Immature natural killer cell (primary cell): ENCODE measurements at regions not wholly inside any gene's neighbourhood (a gene's known extent, or its start where the extent isn't known, plus 50 kb on each side); places are given as distances from the start of the nearest gene placed in this dataset.

ENCODE experiments used
- DNase-seq, 3 donors: peaks; one replicate each; pipeline ENCODE4 v3.0.0; 2022; ENCODE audit warnings: mixed read lengths in 1 of 3
- H3K27ac Mint-ChIP-seq, 6 donors: one replicate each; pipeline ENCODE4 v1.8.0; 2020; ENCODE audit warnings: mixed read lengths in 6 of 6, mild to moderate bottlenecking in 5 of 6, inconsistent platforms in 4 of 6, moderate library complexity in 3 of 6
- H3K27me3 Mint-ChIP-seq, 3 donors: one replicate each; pipeline ENCODE4 v1.8.0; 2020 to 2021; ENCODE audit warnings: low read depth in 3 of 3, mild to moderate bottlenecking in 3 of 3, mixed read lengths in 3 of 3, moderate library complexity in 3 of 3, inconsistent platforms in 1 of 3
- H3K36me3 Mint-ChIP-seq, 3 donors: one replicate each; pipeline ENCODE4 v1.8.0; 2020; ENCODE audit warnings: mixed read lengths in 3 of 3, inconsistent platforms in 2 of 3, mild to moderate bottlenecking in 2 of 3
- H3K4me1 Mint-ChIP-seq, 2 donors: one replicate each; pipeline ENCODE4 v1.8.0; 2020; ENCODE audit warnings: inconsistent platforms in 2 of 2, mild to moderate bottlenecking in 2 of 2, mixed read lengths in 2 of 2, moderate library complexity in 1 of 2
- H3K4me3 Mint-ChIP-seq, 5 donors: one replicate each; pipeline ENCODE4 v1.8.0; 2020; ENCODE audit warnings: mild to moderate bottlenecking in 5 of 5, mixed read lengths in 5 of 5, inconsistent platforms in 3 of 5, moderate library complexity in 3 of 5
- H3K9me3 Mint-ChIP-seq, 6 donors: one replicate each; pipeline ENCODE4 v1.8.0; 2020; ENCODE audit warnings: mild to moderate bottlenecking in 6 of 6, mixed read lengths in 6 of 6, inconsistent platforms in 4 of 6, moderate library complexity in 3 of 6

GRCh38 chr11:116221351-116221750 is 551.4 kb downstream of the BUD13 start:
- no peak for DNase-seq
- H3K4me3 Mint-ChIP-seq: no peak overlapping the region
- peaks cover 0 to 18% (median 6%) of the 10 kb centered on the region in 3 donors for H3K27me3 Mint-ChIP-seq
- peaks cover 0 to 4% (median 0%) of the 10 kb centered on the region in 6 donors for H3K9me3 Mint-ChIP-seq
- H3K4me1 Mint-ChIP-seq: no peaks in the 10 kb centered on the region
- no peak overlapping the region for H3K27ac Mint-ChIP-seq
- no peaks in the 10 kb centered on the region for H3K36me3 Mint-ChIP-seq

DNA sequence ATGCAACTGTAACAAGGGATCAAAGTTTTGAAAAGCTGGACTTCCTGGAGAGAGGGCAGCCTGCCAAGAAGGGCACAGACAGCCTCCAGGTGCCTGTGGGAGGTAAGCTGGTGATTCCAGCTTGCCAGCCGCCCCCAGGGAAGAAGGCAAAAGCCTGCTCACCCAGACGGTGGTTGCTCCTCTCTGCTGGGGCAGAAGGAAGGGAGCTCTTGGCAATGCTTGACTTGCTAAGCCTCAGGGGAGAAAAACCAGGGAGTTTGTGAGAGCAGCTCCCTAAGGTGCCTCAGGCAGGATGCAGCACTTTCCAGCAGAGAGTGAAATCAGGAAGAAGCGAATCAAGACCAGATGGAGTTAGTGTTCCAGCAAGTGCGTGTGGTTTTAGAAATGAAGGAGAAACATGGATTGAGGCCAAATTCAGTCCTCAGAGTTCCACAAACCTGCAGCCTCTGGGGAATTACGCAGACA is 553.6 kb downstream of the BUD13 start:
- no peaks in the 10 kb centered on the region for H3K36me3 Mint-ChIP-seq
- H3K27ac Mint-ChIP-seq: no peak overlapping the region
- no peak overlapping the region for H3K4me3 Mint-ChIP-seq
- H3K27me3 Mint-ChIP-seq: peaks cover 0 to 10% (median 6%) of the 10 kb centered on the region in 3 donors
- DNase-seq: no peak
- no peaks in the 10 kb centered on the region for H3K4me1 Mint-ChIP-seq
- H3K9me3 Mint-ChIP-seq: peaks cover 0 to 4% (median 0%) of the 10 kb centered on the region in 6 donors

GRCh38 chr11:116217441-116217840 is 555.3 kb downstream of the BUD13 start:
- H3K4me3 Mint-ChIP-seq: no peak overlapping the region
- DNase-seq: no peak
- H3K4me1 Mint-ChIP-seq: no peaks in the 10 kb centered on the region
- H3K9me3 Mint-ChIP-seq: no peaks in the 10 kb centered on the region
- H3K27ac Mint-ChIP-seq: no peak overlapping the region
- H3K27me3 Mint-ChIP-seq: peaks cover 0 to 7% (median 3%) of the 10 kb centered on the region in 3 donors
- no peaks in the 10 kb centered on the region for H3K36me3 Mint-ChIP-seq

DNA sequence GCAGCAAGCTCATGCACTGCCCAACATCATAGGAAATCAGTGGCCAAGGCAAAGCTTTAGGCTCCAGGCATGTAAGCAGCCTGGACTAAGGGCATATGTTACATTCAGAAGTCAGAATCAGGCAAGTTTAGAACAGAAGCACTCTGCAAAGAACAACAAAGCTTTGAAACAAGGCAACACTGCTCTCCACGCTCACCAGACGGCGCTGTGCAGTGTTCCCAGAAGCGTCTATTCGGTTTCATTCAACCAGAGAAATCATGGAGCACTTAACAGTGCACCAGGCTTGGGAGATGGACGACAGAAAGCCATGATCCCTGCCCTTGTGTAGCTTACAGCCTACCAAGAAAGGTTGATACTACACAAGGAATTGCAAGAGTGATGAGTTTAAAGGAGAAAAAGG is 555.8 kb downstream of the BUD13 start:
- no peak overlapping the region for H3K27ac Mint-ChIP-seq

GRCh38 chr11:116215471-116216113 is 557.2 kb downstream of the BUD13 start:
- H3K9me3 Mint-ChIP-seq: no peaks in the 10 kb centered on the region
- H3K27me3 Mint-ChIP-seq: peaks cover 0 to 4% (median 0%) of the 10 kb centered on the region in 3 donors
- no peaks in the 10 kb centered on the region for H3K36me3 Mint-ChIP-seq
- no peak overlapping the region for H3K4me3 Mint-ChIP-seq
- H3K27ac Mint-ChIP-seq: no peak overlapping the region
- no peaks in the 10 kb centered on the region for H3K4me1 Mint-ChIP-seq
- DNase-seq: no peak

More for the DNA sequence above, 555.8 kb downstream of the BUD13 start:
- H3K9me3 Mint-ChIP-seq: no peaks in the 10 kb centered on the region
- peaks cover 0 to 6% (median 3%) of the 10 kb centered on the region in 3 donors for H3K27me3 Mint-ChIP-seq
- H3K4me3 Mint-ChIP-seq: no peak overlapping the region
- no peaks in the 10 kb centered on the region for H3K4me1 Mint-ChIP-seq
- DNase-seq: no peak
- no peaks in the 10 kb centered on the region for H3K36me3 Mint-ChIP-seq

- Mint-ChIP-seq H3K4me3 (no peak overlapping the region), H3K36me3 (no peaks in the 10 kb centered on the region), H3K9me3 (no peaks in the 10 kb centered on the region), H3K27ac (no peak overlapping the region), H3K27me3 (peaks cover 0 to 2% (median 2%) of the 10 kb centered on the region in 3 donors), H3K4me1 (no peaks in the 10 kb centered on the region)
- no peak for DNase-seq
Measured at GRCh38 chr11:116211147-116211546, 561.6 kb downstream of the BUD13 start.

DNA sequence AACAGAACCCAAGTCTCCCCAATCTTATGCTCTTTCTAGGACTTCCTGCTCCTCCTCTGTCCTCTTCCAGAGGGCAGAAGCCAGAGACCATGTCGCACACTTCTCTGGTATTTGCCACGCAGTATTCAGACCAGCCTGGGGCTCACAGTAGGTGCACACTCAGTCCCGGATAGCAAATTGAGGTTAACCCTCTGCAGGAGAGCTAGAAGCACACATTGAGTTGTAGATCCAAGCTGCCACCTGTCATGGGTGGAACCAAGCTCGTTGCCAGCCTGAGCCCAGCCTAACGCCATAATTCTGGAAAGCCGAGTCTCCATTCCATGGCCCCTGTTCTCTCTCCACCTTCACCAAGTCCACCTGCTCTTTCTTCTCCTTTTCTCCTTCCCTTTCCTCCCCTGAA is 562.1 kb downstream of the BUD13 start:
- Mint-ChIP-seq H3K4me1 (no peaks in the 10 kb centered on the region), H3K27ac (no peak overlapping the region), H3K9me3 (no peaks in the 10 kb centered on the region), H3K27me3 (peaks cover 0 to 2% (median 2%) of the 10 kb centered on the region in 3 donors), H3K36me3 (no peaks in the 10 kb centered on the region), H3K4me3 (no peak overlapping the region)
- no peak for DNase-seq

GRCh38 chr11:116209255-116209654 is 563.5 kb downstream of the BUD13 start:
- Mint-ChIP-seq H3K27me3 (peaks cover 0 to 5% (median 2%) of the 10 kb centered on the region in 3 donors), H3K4me3 (no peak overlapping the region), H3K27ac (no peak overlapping the region), H3K4me1 (no peaks in the 10 kb centered on the region), H3K9me3 (no peaks in the 10 kb centered on the region), H3K36me3 (no peaks in the 10 kb centered on the region)
- DNase-seq: no peak

- Mint-ChIP-seq H3K4me1 (no peaks in the 10 kb centered on the region), H3K36me3 (no peaks in the 10 kb centered on the region), H3K27me3 (peaks cover 0 to 5% (median 2%) of the 10 kb centered on the region in 3 donors), H3K9me3 (no peaks in the 10 kb centered on the region), H3K4me3 (no peak overlapping the region), H3K27ac (no peak overlapping the region)
- DNase-seq: no peak
Measured at GRCh38 chr11:116207421-116208141, 565.2 kb downstream of the BUD13 start.

DNA sequence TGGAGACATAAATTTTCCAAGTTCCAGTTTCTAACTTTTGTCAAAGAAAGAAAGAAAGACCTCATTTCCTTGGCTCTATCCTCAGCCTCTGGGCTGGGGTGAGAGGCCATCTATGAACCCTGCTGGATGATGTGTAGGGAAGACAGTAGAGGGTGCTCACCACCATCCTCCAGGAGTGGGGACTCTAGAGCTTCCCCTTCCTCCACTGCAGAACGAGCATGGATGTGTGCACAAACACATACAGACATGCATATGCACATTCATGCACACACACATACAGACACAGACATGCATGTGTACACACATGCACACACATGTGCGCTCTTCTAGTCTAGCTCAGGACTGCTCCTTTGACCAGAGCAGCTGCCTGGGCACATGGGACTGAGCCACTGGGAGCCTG is 565.8 kb downstream of the BUD13 start:
- H3K4me3 Mint-ChIP-seq: no peak overlapping the region
- no peaks in the 10 kb centered on the region for H3K4me1 Mint-ChIP-seq
- peaks cover 0 to 5% (median 2%) of the 10 kb centered on the region in 3 donors for H3K27me3 Mint-ChIP-seq
- no peak for DNase-seq
- no peak overlapping the region for H3K27ac Mint-ChIP-seq
- H3K36me3 Mint-ChIP-seq: no peaks in the 10 kb centered on the region
- H3K9me3 Mint-ChIP-seq: no peaks in the 10 kb centered on the region

DNA sequence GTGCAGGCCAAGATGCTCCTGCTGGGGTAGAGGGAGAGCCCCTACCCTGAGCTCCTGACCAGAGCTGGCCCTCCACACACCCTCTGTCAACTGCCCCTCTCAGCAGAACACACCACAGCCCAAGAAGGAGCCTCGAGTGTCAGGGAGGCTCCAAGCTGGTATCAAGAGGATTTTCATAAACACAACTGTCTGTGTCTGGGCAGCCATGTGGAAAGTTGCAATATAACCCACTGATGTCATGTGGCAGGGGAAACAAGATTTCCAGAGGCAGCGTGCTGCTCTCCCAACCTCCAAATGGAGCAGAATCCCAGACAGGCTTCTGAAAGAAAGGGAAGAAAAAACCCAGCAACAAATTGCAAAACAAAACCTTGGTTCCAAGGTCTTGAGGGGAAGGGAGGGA is 569.9 kb downstream of the BUD13 start:
- Mint-ChIP-seq H3K36me3 (no peaks in the 10 kb centered on the region), H3K27me3 (peaks cover 0 to 3% (median 2%) of the 10 kb centered on the region in 3 donors), H3K27ac (no peak overlapping the region), H3K4me1 (no peaks in the 10 kb centered on the region), H3K4me3 (no peak overlapping the region), H3K9me3 (no peaks in the 10 kb centered on the region)
- DNase-seq: no peak

- H3K36me3 Mint-ChIP-seq: no peaks in the 10 kb centered on the region
- H3K9me3 Mint-ChIP-seq: no peaks in the 10 kb centered on the region
- H3K27me3 Mint-ChIP-seq: peaks cover 1 to 5% (median 3%) of the 10 kb centered on the region in 3 donors
- DNase-seq: no peak
- H3K4me1 Mint-ChIP-seq: no peaks in the 10 kb centered on the region
- H3K4me3 Mint-ChIP-seq: no peak overlapping the region
- H3K27ac Mint-ChIP-seq: no peak overlapping the region
Measured at GRCh38 chr11:116200564-116200963, 572.2 kb downstream of the BUD13 start.

DNA sequence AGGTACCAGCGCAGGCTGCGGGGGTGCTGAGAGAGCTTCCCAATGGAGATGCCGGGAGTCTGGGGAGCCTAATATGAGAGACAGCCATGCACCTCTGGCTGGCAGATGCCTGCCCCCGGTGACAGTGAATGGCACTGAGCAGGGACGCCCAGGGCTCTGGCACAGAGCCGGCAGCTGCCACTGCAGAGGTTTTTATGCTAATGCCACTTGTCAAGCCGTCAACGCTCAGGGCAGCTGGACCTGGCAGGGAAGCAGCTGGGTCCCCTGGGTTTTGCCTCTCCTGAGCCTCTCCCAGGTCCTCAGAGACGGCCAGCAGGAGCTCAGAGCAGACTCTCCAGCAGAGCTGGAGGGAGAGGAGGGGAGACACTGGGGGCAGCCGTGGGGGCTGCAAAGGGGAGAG is 573.6 kb downstream of the BUD13 start:
- Mint-ChIP-seq H3K27ac (no peak overlapping the region), H3K4me1 (no peaks in the 10 kb centered on the region), H3K4me3 (no peak overlapping the region), H3K36me3 (no peaks in the 10 kb centered on the region), H3K9me3 (no peaks in the 10 kb centered on the region), H3K27me3 (peaks cover 5 to 9% (median 6%) of the 10 kb centered on the region in 3 donors)
- DNase-seq: no peak

- Mint-ChIP-seq H3K27ac (no peak overlapping the region), H3K36me3 (peaks cover 0 to 4% (median 0%) of the 10 kb centered on the region in 3 donors), H3K27me3 (peaks cover 7 to 11% (median 8%) of the 10 kb centered on the region in 3 donors), H3K4me3 (no peak overlapping the region), H3K4me1 (no peaks in the 10 kb centered on the region), H3K9me3 (no peaks in the 10 kb centered on the region)
- DNase-seq: no peak
Measured at GRCh38 chr11:116194156-116194904, 578.5 kb downstream of the BUD13 start.
